H9 (cell line): ENCODE measurements at regions not wholly inside any gene's neighbourhood (a gene's known extent, or its start where the extent isn't known, plus 50 kb on each side); places are given as distances from the start of the nearest gene placed in this dataset.

Source experiments
- DNase-seq: peaks from one replicate; pipeline ENCODE4 v3.0.0-alpha.2; 2017
- H2AFZ ChIP-seq: one replicate; pipeline ENCODE4 v1.6.1; 2013; ENCODE audit warnings: mild to moderate bottlenecking, low read length, control low read depth, moderate library complexity
- H2AK5ac ChIP-seq: 2 replicates; pipeline ENCODE4 v1.6.1; 2013; ENCODE audit warnings: low read length, control low read depth, mixed read lengths; ENCODE audit not compliant: insufficient read length
- H2BK120ac ChIP-seq: one replicate; pipeline ENCODE4 v1.6.1; 2013; ENCODE audit warnings: low read depth, mild to moderate bottlenecking, low read length, control low read depth, inconsistent platforms; ENCODE audit not compliant: poor library complexity, severe bottlenecking
- H2BK12ac ChIP-seq: 2 replicates; pipeline ENCODE4 v1.6.1; 2013; ENCODE audit warnings: low read length, control low read depth, mixed read lengths, low read depth; ENCODE audit not compliant: insufficient read length
- H2BK15ac ChIP-seq: 2 replicates; pipeline ENCODE4 v1.6.1; 2013; ENCODE audit warnings: low read depth, low read length, control low read depth
- H2BK20ac ChIP-seq: one replicate; pipeline ENCODE4 v1.6.1; 2013; ENCODE audit warnings: low read depth, mild to moderate bottlenecking, low read length, control low read depth, inconsistent platforms; ENCODE audit not compliant: poor library complexity, severe bottlenecking
- H2BK5ac ChIP-seq: 2 replicates; pipeline ENCODE4 v1.6.1; 2013; ENCODE audit warnings: low read length, control low read depth, mixed read lengths; ENCODE audit not compliant: insufficient read length
- H3K14ac ChIP-seq: 2 replicates; pipeline ENCODE4 v1.6.1; 2013; ENCODE audit warnings: low read length, control low read depth; ENCODE audit not compliant: insufficient read depth
- H3K18ac ChIP-seq: 2 replicates; pipeline ENCODE4 v1.6.1; 2013; ENCODE audit warnings: low read depth, mild to moderate bottlenecking, mixed read lengths, low read length, control low read depth; ENCODE audit not compliant: insufficient read length
- H3K23ac ChIP-seq: 2 replicates; pipeline ENCODE4 v1.6.1; 2013; ENCODE audit warnings: low read length, control low read depth, mixed read lengths, low read depth; ENCODE audit not compliant: insufficient read length
- H3K23me2 ChIP-seq: 2 replicates; pipeline ENCODE4 v1.6.1; 2013; ENCODE audit warnings: low read depth, mild to moderate bottlenecking, mixed read lengths, low read length, control low read depth; ENCODE audit not compliant: insufficient read length, poor library complexity, severe bottlenecking
- H3K27ac ChIP-seq: 2 replicates; pipeline ENCODE4 v1.5.1; 2013; ENCODE audit warnings: low read length, control low read depth, mixed read lengths, low read depth; ENCODE audit not compliant: insufficient read length
- H3K27me3 ChIP-seq: 2 replicates; pipeline ENCODE4 v1.6.1; 2013; ENCODE audit warnings: low read length, control low read depth, inconsistent platforms; ENCODE audit not compliant: insufficient read depth
- H3K4ac ChIP-seq: 2 replicates; pipeline ENCODE4 v1.6.1; 2013; ENCODE audit warnings: low read depth, mild to moderate bottlenecking, control low read depth, inconsistent platforms, low read length, moderate library complexity
- H3K4me1 ChIP-seq: 2 replicates; pipeline ENCODE4 v1.6.1; 2013; ENCODE audit warnings: low read length, control low read depth, inconsistent platforms; ENCODE audit not compliant: insufficient read depth
- H3K4me2 ChIP-seq: 2 replicates; pipeline ENCODE4 v1.6.1; 2013; ENCODE audit warnings: low read length, control low read depth, mixed read lengths; ENCODE audit not compliant: insufficient read length, insufficient read depth
- H3K56ac ChIP-seq: 2 replicates; pipeline ENCODE4 v1.6.1; 2013; ENCODE audit warnings: low read depth, mild to moderate bottlenecking, mixed read lengths, low read length, control low read depth; ENCODE audit not compliant: insufficient read length
- H3K79me1 ChIP-seq: 2 replicates; pipeline ENCODE4 v1.6.1; 2013; ENCODE audit warnings: low read depth, mild to moderate bottlenecking, moderate library complexity, low read length, control low read depth, inconsistent platforms; ENCODE audit not compliant: insufficient read depth, poor library complexity, severe bottlenecking
- H3K79me2 ChIP-seq: 2 replicates; pipeline ENCODE4 v1.6.1; 2013; ENCODE audit warnings: low read length, control low read depth, inconsistent platforms; ENCODE audit not compliant: insufficient read depth
- H3K9ac ChIP-seq: 2 replicates; pipeline ENCODE4 v1.6.1; 2013; ENCODE audit warnings: low read length, control low read depth, mixed read lengths; ENCODE audit not compliant: insufficient read length; ENCODE audit errors: extremely low read depth
- H3K9me3 ChIP-seq: one replicate; pipeline ENCODE4 v1.6.1; 2013; ENCODE audit warnings: low read depth, low read length, inconsistent platforms; ENCODE audit not compliant: control insufficient read depth
- H3T11ph ChIP-seq: one replicate; pipeline ENCODE4 v1.6.1; 2013; ENCODE audit warnings: mild to moderate bottlenecking, low read length, control low read depth, inconsistent platforms
- H4K20me1 ChIP-seq: one replicate; pipeline ENCODE4 v1.6.1; 2013; ENCODE audit not compliant: control insufficient read depth, insufficient read length, insufficient read depth
- H4K5ac ChIP-seq: 2 replicates; pipeline ENCODE4 v1.6.1; 2013; ENCODE audit warnings: low read depth, mild to moderate bottlenecking, mixed read lengths, low read length, control low read depth; ENCODE audit not compliant: insufficient read length
- H4K8ac ChIP-seq: replicated peaks from 2 replicates; pipeline ENCODE4 v1.6.1; 2013; ENCODE audit warnings: low read length, control low read depth, mixed read lengths, low read depth; ENCODE audit not compliant: insufficient read length
- H4K91ac ChIP-seq: 2 replicates; pipeline ENCODE4 v1.6.1; 2013; ENCODE audit warnings: low read depth, mild to moderate bottlenecking, moderate library complexity, mixed read lengths, low read length, control low read depth; ENCODE audit not compliant: insufficient read length
- H3K27ac Mint-ChIP-seq, 3 experiments: 2 replicates in 2 of 3; 3 replicates in 1 of 3; pipeline ENCODE4 v1.8.0; 2020 to 2021; ENCODE audit warnings: mixed read lengths in 3 of 3, mild to moderate bottlenecking in 1 of 3, moderate library complexity in 1 of 3
- H3K27me3 Mint-ChIP-seq: 2 replicates; pipeline ENCODE4 v1.8.0; 2021; ENCODE audit warnings: low read depth, mild to moderate bottlenecking, moderate library complexity, mixed read lengths
- H3K36me3 Mint-ChIP-seq, 3 experiments: 2 replicates in 2 of 3; 3 replicates in 1 of 3; pipeline ENCODE4 v1.8.0; 2020 to 2021; ENCODE audit warnings: low read depth in 3 of 3, mixed read lengths in 3 of 3; ENCODE audit not compliant: insufficient read depth in 1 of 3
- H3K4me1 Mint-ChIP-seq, 2 experiments: 2 replicates each; pipeline ENCODE4 v1.8.0; 2020; ENCODE audit warnings: mixed read lengths in 2 of 2
- H3K4me3 Mint-ChIP-seq, 2 experiments: 2 replicates in 1 of 2; 3 replicates in 1 of 2; pipeline ENCODE4 v1.8.0; 2020 to 2021; ENCODE audit warnings: mild to moderate bottlenecking in 2 of 2, mixed read lengths in 2 of 2, moderate library complexity in 1 of 2
- H3K9me3 Mint-ChIP-seq, 2 experiments: 2 replicates in 1 of 2; 3 replicates in 1 of 2; pipeline ENCODE4 v1.8.0; 2020; ENCODE audit warnings: mild to moderate bottlenecking in 2 of 2, mixed read lengths in 2 of 2, moderate library complexity in 1 of 2
- CTCF ChIP-seq: fragments of 200-600 bp; sonication (generic); conservative IDR thresholded peaks from 3 replicates; pipeline ENCODE4 v1.8.0; 2021; ENCODE audit warnings: antibody characterized with exemption, mild to moderate bottlenecking
- WGBS: extraction: QIAGEN DNeasy Blood & Tissue Kit; methylation state at CpG from one replicate; pipeline ENCODE4 v1.1.7; 2013; ENCODE audit warnings: missing lambda C conversion rate, low lambda C conversion rate, mixed read lengths; ENCODE audit not compliant: insufficient read length; ENCODE audit errors: extremely low coverage; 5-methylcytosine and 5-hydroxymethylcytosine counted together

GRCh38 chr7:25998499-25998898 is 153.5 kb upstream of the NFE2L3 start:
- Histone ChIP-seq H2BK20ac (no peak overlapping the region), H3K79me1 (no peaks in the 10 kb centered on the region), H3K27ac (no peak overlapping the region), H2BK15ac (no peak overlapping the region), H2AFZ (no peak overlapping the region), H2BK5ac (no peak overlapping the region), H4K5ac (no peak overlapping the region), H4K91ac (no peak overlapping the region), H3K79me2 (no peaks in the 10 kb centered on the region), H3K4ac (no peak overlapping the region), H3K23ac (no peak overlapping the region), H3K56ac (no peak overlapping the region), H3K4me2 (no peak overlapping the region), H3K27me3 (no peaks in the 10 kb centered on the region), H3K4me1 (no peaks in the 10 kb centered on the region), H3K9ac (no peak overlapping the region), H2BK12ac (no peak overlapping the region), H4K20me1 (no peaks in the 10 kb centered on the region), H4K8ac (no peak overlapping the region), H3K23me2 (no peaks in the 10 kb centered on the region), H3K18ac (no peak overlapping the region), H2BK120ac (no peak overlapping the region), H2AK5ac (no peak overlapping the region), H3K9me3 (no peaks in the 10 kb centered on the region), H3T11ph (no peak overlapping the region), H3K14ac (no peak overlapping the region)
- Mint-ChIP-seq H3K27ac (no peak overlapping the region), H3K27me3 (peaks cover 2% of the 10 kb centered on the region), H3K36me3 (no peaks in the 10 kb centered on the region; a peak in 1 of 7 replicates), H3K4me1 (peaks cover 0 to 2% of the 10 kb centered on the region in 2 experiments; a peak in 2 of 4 replicates), H3K9me3 (no peaks in the 10 kb centered on the region), H3K4me3 (no peak overlapping the region)
- DNase-seq: no peak
- no CpG with 5 or more reads among the region's 9 CpGs for WGBS
- TF ChIP-seq CTCF: no peak
